K562 (cell line): ENCODE measurements at regions not wholly inside any gene's neighbourhood (a gene's known extent, or its start where the extent isn't known, plus 50 kb on each side); places are given as distances from the start of the nearest gene placed in this dataset.
A peak's percentile ranks its signal among the peaks of the same experiment; 100 is the strongest.

Source experiments
- ATAC-seq: fragments of 200-7000 bp; cut with Tn5 transposase; 3 replicates; pipeline ENCODE4 v1.9.1; 2020; ENCODE audit warnings: moderate library complexity
- BruUV-seq: library from RNA; stranded (reverse); fragments of 400-500 nt; replicated peaks from 2 replicates; lab custom pipeline; 2021; lab: Mats Ljungman, UMichigan
- CTCF ChIA-PET: fragments of 300-600 bp; formaldehyde crosslinking; extraction: SDS; loops from one replicate; lab custom pipeline; 2021; ENCODE audit warnings: low intra/inter-chr PET ratio; lab: Yijun Ruan, JAX
- POLR2A ChIA-PET: fragments of 300-600, 350-650 bp; sonication (Branson Sonifier 250); formaldehyde crosslinking; extraction: SDS; loops from one replicate; lab custom pipeline; 2021; ENCODE audit warnings: antibody characterized with exemption, inconsistent platforms; lab: Yijun Ruan, JAX
- DNase-seq, 4 experiments: peaks; one replicate each; pipeline versions ENCODE4 v3.0.0 to v3.0.0-alpha.2; 2011 to 2018; ENCODE audit warnings: low spot score in 3 of 4, mixed read lengths in 3 of 4; ENCODE audit errors: extremely low read depth in 1 of 4
- FAIRE-seq: peaks from 2 replicates; lab custom pipeline; 2011; peaks lifted over from hg19 to GRCh38; lab: Jason Lieb, UNC
- H2AFZ ChIP-seq: 2 replicates; pipeline ENCODE4 v1.6.0; 2011; ENCODE audit warnings: low read depth, low read length, control low read depth, inconsistent platforms
- H3K27ac ChIP-seq: fragments of 200-600 bp; 3 replicates; pipeline ENCODE4 v1.8.0; 2011; ENCODE audit warnings: low read depth, mild to moderate bottlenecking, control low read depth, inconsistent platforms, low read length, moderate library complexity, mixed read lengths; ENCODE audit errors: extremely low read depth
- H3K27me3 ChIP-seq, 2 experiments: fragments of 300-600 bp in 1 of 2; 2 replicates in 1 of 2; 3 replicates in 1 of 2; pipeline versions ENCODE4 v1.6.0 to v1.8.0; 2011; ENCODE audit warnings: inconsistent platforms in 2 of 2, low read length in 2 of 2, mild to moderate bottlenecking in 1 of 2, mixed read lengths in 1 of 2, moderate library complexity in 1 of 2; ENCODE audit not compliant: control insufficient read depth in 2 of 2, insufficient read depth in 2 of 2
- H3K36me3 ChIP-seq: fragments of 300-600 bp; 3 replicates; pipeline ENCODE4 v1.8.0; 2011; ENCODE audit warnings: mild to moderate bottlenecking, low read length, inconsistent platforms; ENCODE audit not compliant: control insufficient read depth, insufficient read depth
- H3K4me1 ChIP-seq, 2 experiments: fragments of 200-600 bp in 1 of 2; replicated peaks in 1 of 2; 2 replicates in 1 of 2; 3 replicates in 1 of 2; pipeline versions ENCODE4 v1.5.1 to v1.8.0; 2011; ENCODE audit warnings: inconsistent platforms in 2 of 2, low read length in 2 of 2, mild to moderate bottlenecking in 1 of 2, mixed read lengths in 1 of 2, moderate library complexity in 1 of 2; ENCODE audit not compliant: control insufficient read depth in 2 of 2, insufficient read depth in 2 of 2
- H3K4me2 ChIP-seq: 2 replicates; pipeline ENCODE4 v1.6.1; 2011; ENCODE audit warnings: low read length, control low read depth, inconsistent platforms, mixed read lengths; ENCODE audit not compliant: insufficient read depth
- H3K4me3 ChIP-seq: fragments of 200-600 bp; sonication (generic), shearing (Covaris generic); 2 replicates; pipeline ENCODE4 v1.5.1; 2016; ENCODE audit warnings: control low read depth, inconsistent platforms
- H3K79me2 ChIP-seq: fragments of 200-600 bp; 3 replicates; pipeline ENCODE4 v1.8.0; 2011; ENCODE audit warnings: low read length, inconsistent platforms; ENCODE audit not compliant: control insufficient read depth, insufficient read depth
- H3K9ac ChIP-seq, 2 experiments: 2 replicates each; pipeline versions ENCODE4 v1.6.0 to v1.6.1; 2011; ENCODE audit warnings: low read depth in 2 of 2, low read length in 2 of 2, control low read depth in 1 of 2, inconsistent platforms in 1 of 2, mild to moderate bottlenecking in 1 of 2, mixed read lengths in 1 of 2; ENCODE audit not compliant: insufficient read depth in 1 of 2
- H3K9me1 ChIP-seq: one replicate; pipeline ENCODE4 v1.6.0; 2011; ENCODE audit warnings: inconsistent platforms, mild to moderate bottlenecking, low read length, moderate library complexity; ENCODE audit not compliant: control insufficient read depth, insufficient read depth
- H3K9me3 ChIP-seq: replicated peaks from 2 replicates; pipeline ENCODE4 v1.5.1; 2011; ENCODE audit warnings: low read depth, low read length, inconsistent platforms; ENCODE audit not compliant: control insufficient read depth, insufficient read depth
- H4K20me1 ChIP-seq: replicated peaks from 2 replicates; pipeline ENCODE4 v1.6.1; 2011; ENCODE audit warnings: low read length, inconsistent platforms, mixed read lengths; ENCODE audit not compliant: control insufficient read depth, insufficient read depth
- BRF1 ChIP-seq: IDR thresholded peaks from 3 replicates; pipeline ENCODE4 v1.6.1; 2011; ENCODE audit warnings: borderline replicate concordance, mild to moderate bottlenecking; ENCODE audit not compliant: insufficient read length; ENCODE audit errors: extremely low read depth
- EGR1 ChIP-seq: fragments of 450-650 bp; conservative IDR thresholded peaks from 2 replicates; pipeline ENCODE4 v1.6.1; 2017; ENCODE audit warnings: mild to moderate bottlenecking
- ELF2 ChIP-seq: fragments of 250-450 bp; sonication (Bioruptor Pico); IDR thresholded peaks from 2 replicates; pipeline ENCODE4 v1.5.0; 2021; ENCODE audit warnings: mild to moderate bottlenecking
- HLTF ChIP-seq: fragments of 450-650 bp; IDR thresholded peaks from 2 replicates; pipeline ENCODE4 v1.6.1; 2016
- RBM25 ChIP-seq: fragments of 200-400 bp; formaldehyde crosslinking; IDR thresholded peaks from 2 replicates; pipeline ENCODE4 v1.6.1; 2018; ENCODE audit warnings: low read length, low read depth, moderate library complexity; ENCODE audit not compliant: severe bottlenecking
- ZNF263 ChIP-seq: sonication (generic); formaldehyde crosslinking; IDR thresholded peaks from 2 replicates; pipeline ENCODE4 v1.8.0; 2022; ENCODE audit warnings: mild to moderate bottlenecking, missing genetic modification reagents, borderline replicate concordance
- ZNF76 ChIP-seq: fragments of 250-450 bp; sonication (Bioruptor Pico); IDR thresholded peaks from 2 replicates; pipeline ENCODE4 v1.4.0; 2020; ENCODE audit warnings: mild to moderate bottlenecking, moderate library complexity, borderline replicate concordance
- WGBS: fragments of 100-300 bp; shearing (Covaris generic); methylation state at CpG from one replicate; pipeline ENCODE4 v1.1.6; 2016; ENCODE audit warnings: low coverage, mixed read lengths; ENCODE audit not compliant: insufficient coverage; ENCODE audit errors: missing lambda C conversion rate; 5-methylcytosine and 5-hydroxymethylcytosine counted together
- in situ Hi-C: fragments of 300-500 bp; cut with MboI; formaldehyde crosslinking; loops from 4 replicates; pipeline ENCODE4 v1.15.0; 2018; ENCODE audit warnings: inconsistent platforms, mixed read lengths
- intact Hi-C: fragments of 100-400 bp; cut with micrococcal nuclease; formaldehyde crosslinking; loops from 2 replicates; pipeline ENCODE4 v1.14.2; 2022
- TF ChIP-seq, protein P1 (sequence below): fragments of 450-650 bp; IDR thresholded peaks from 2 replicates; pipeline ENCODE4 v1.7.0; 2016; ENCODE audit warnings: borderline replicate concordance
- TF ChIP-seq, protein P2 (sequence below), 2 experiments: IDR thresholded peaks; 2 replicates each; pipeline ENCODE4 v1.6.1; 2011; ENCODE audit warnings: borderline replicate concordance in 1 of 2, control low read depth in 1 of 2, low read depth in 1 of 2, low read length in 1 of 2, mild to moderate bottlenecking in 1 of 2, mixed read lengths in 1 of 2, moderate library complexity in 1 of 2; ENCODE audit not compliant: insufficient read depth in 1 of 2, insufficient read length in 1 of 2, poor library complexity in 1 of 2, severe bottlenecking in 1 of 2; ENCODE audit errors: extremely low read depth in 1 of 2

DNA sequence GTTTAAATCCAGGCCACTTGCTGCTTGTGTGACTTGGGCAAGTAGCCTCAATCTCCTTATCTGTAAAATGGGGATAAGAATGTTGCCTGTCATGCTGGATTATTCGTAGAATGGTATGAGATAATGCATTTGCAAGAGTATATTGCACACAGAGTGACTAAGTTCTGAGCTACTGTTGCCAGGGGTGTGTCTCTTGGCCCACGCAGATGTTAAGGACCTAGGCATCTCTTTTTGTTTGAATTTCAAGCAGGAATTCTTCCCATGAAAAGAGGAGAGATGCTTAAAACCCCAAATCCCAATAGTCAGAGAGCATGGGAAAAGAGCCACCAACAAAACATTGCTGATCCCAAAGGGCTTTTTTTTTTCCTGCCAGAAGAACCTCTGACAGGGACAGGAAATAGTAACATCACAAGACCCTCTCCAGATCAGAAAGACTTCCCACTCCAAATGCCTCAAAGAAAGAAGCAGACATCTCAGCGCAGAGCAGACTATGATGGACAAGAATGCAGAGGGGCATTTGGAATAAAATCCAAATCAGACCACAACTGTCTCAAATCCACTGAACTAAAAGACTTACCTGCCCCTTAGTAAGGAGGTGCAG, 90.5 kb downstream of the MRPL46 start:
- H3K27me3 ChIP-seq, result peaks cover 0 to 3% of the 10 kb centered on the region in 2 experiments; a peak in 1 of 5 replicates
- H2AFZ ChIP-seq, result no peak overlapping the region
- no peak for DNase-seq
- in situ Hi-C loops, result no loop called here
- H3K36me3 ChIP-seq, result no peaks in the 10 kb centered on the region
- TF ChIP-seq ZNF76 (CRISPR knock-in tag), result no peak
- TF ChIP-seq HLTF, result no peak
- no peak for TF ChIP-seq ELF2 (CRISPR knock-in tag)
- peak; percentile 46 for TF ChIP-seq RBM25
- no peaks in the 10 kb centered on the region for H3K4me1 ChIP-seq
- no peak overlapping the region for H3K4me2 ChIP-seq
- ChIA-PET CTCF (no interaction called here), POLR2A (no interaction called here)
- H3K9me1 ChIP-seq, result no peaks in the 10 kb centered on the region
- no peak for ATAC-seq
- 0% methylated on average over 3 of the region's 3 CpGs for WGBS
- no peaks in the 10 kb centered on the region for H3K79me2 ChIP-seq
- no peaks in the 10 kb centered on the region; the same call in 1 of the 2 replicates for H4K20me1 ChIP-seq
- no peak for FAIRE-seq
- no peak overlapping the region for H3K4me3 ChIP-seq
- H3K9me3 ChIP-seq, result no peaks in the 10 kb centered on the region
- no TSS peak for BruUV-seq
- H3K9ac ChIP-seq, result no peak overlapping the region
- no peak overlapping the region for H3K27ac ChIP-seq
- intact Hi-C loops, result no loop called here

DNA sequence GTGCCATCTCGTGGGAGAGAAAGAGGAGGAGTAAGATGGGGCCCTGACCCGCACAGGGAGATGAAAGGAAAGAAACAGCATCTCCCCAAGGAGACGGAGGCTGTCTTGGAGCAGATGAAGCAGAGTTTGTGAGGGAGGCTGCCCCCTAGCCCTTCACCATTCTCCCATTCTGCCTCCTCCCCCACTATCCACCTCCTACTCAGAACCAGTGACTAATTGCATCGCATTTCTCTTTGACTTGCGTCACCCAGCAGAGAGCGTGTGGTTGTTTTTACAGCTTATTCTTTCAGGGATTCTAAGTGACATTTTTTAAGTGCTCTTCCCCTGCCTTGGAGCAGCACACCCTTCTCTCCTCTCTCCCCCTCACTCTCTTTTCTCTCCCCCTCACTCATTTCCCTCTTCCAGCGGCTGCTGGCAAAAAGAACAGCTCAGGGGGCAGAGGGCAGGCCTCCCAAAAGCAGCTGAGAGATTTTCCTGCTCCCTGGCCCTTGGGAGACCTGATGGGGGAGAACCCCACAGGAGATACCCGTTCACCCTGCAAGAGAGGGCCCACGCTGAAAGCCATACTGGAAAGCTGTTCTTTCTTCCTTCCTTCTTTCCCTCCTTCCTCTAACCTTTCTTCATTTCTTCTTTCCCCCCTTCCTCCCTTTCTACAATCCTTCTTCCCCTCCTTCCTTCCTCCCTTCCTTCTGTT, 91.8 kb downstream of the MRPL46 start:
- ATAC-seq, result peak; percentile 66
- H3K79me2 ChIP-seq, result no peaks in the 10 kb centered on the region
- BruUV-seq, result no TSS peak
- no peak for FAIRE-seq
- H4K20me1 ChIP-seq, result no peaks in the 10 kb centered on the region; the same call in 1 of the 2 replicates
- DNase-seq, result peak in 1 of 4 experiments; percentile 3
- no peak overlapping the region for H2AFZ ChIP-seq
- H3K36me3 ChIP-seq, result no peaks in the 10 kb centered on the region
- POLR2A ChIA-PET, result no interaction called here
- no peaks in the 10 kb centered on the region for H3K9me1 ChIP-seq
- CTCF ChIA-PET, result no interaction called here
- no peak overlapping the region for H3K27ac ChIP-seq
- H3K9me3 ChIP-seq, result no peaks in the 10 kb centered on the region
- intact Hi-C loops (no loop called here), in situ Hi-C loops (no loop called here)
- H3K27me3 ChIP-seq, result peaks cover 0 to 3% of the 10 kb centered on the region in 2 experiments; a peak in 1 of 5 replicates
- H3K9ac ChIP-seq, result no peak overlapping the region
- no peak overlapping the region for H3K4me2 ChIP-seq
- H3K4me1 ChIP-seq, result no peaks in the 10 kb centered on the region
- H3K4me3 ChIP-seq, result no peak overlapping the region
- WGBS, result 2% methylated on average over 9 of the region's 9 CpGs
- TF ChIP-seq, protein P1, sequence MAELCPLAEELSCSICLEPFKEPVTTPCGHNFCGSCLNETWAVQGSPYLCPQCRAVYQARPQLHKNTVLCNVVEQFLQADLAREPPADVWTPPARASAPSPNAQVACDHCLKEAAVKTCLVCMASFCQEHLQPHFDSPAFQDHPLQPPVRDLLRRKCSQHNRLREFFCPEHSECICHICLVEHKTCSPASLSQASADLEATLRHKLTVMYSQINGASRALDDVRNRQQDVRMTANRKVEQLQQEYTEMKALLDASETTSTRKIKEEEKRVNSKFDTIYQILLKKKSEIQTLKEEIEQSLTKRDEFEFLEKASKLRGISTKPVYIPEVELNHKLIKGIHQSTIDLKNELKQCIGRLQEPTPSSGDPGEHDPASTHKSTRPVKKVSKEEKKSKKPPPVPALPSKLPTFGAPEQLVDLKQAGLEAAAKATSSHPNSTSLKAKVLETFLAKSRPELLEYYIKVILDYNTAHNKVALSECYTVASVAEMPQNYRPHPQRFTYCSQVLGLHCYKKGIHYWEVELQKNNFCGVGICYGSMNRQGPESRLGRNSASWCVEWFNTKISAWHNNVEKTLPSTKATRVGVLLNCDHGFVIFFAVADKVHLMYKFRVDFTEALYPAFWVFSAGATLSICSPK, result no peak
- TF ChIP-seq, protein P2, sequence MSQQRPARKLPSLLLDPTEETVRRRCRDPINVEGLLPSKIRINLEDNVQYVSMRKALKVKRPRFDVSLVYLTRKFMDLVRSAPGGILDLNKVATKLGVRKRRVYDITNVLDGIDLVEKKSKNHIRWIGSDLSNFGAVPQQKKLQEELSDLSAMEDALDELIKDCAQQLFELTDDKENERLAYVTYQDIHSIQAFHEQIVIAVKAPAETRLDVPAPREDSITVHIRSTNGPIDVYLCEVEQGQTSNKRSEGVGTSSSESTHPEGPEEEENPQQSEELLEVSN (IDR thresholded peaks at IDR 0.05; ENCODE audit: borderline replicate concordance in 1 of 2, extremely low read depth in 1 of 2, insufficient read depth in 1 of 2, insufficient read length in 1 of 2, low read depth in 1 of 2, low read length in 1 of 2, poor library complexity in 1 of 2, severe bottlenecking in 1 of 2), result no peak
- TF ChIP-seq ZNF263 (CRISPR knock-in tag), result no peak
- peak; percentile 51 for TF ChIP-seq EGR1
- TF ChIP-seq BRF1, result no peak
